ENCODE measurements at regions not wholly inside any gene's neighbourhood (a gene's known extent, or its start where the extent isn't known, plus 50 kb on each side); places are given as distances from the start of the nearest gene placed in this dataset.

DNA sequence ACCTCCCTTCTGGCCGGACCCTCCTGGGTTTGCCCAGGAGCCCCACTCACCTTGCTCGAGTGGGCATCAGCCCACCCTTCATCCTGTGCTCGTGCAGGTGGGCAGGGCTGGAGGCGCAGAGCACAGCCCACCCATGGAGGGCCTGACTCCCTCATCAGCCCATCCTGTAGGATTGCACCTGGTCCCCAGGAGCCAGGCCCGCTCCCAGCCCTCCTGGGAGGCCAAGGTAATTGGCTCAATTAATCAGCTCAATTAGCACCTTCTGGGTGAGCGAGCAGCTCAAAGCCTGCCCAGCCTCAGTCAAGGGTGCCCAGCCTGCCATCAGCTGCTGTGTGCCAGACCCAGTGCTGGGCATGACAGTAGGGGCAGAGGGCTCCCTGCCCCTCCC lies 58.1 kb upstream of the NECTIN1 start:
- no peaks in the 10 kb centered on the region for H3F3A ChIP-seq (replicated peaks; ENCODE audit: low read depth)
- no peak overlapping the region for H3K27ac ChIP-seq (ENCODE audit: low read depth)
- ATAC-seq (no peak), DNase-seq (ENCODE audit: low spot score) (no peak)
- Mint-ChIP-seq H3K9me3 (no peaks in the 10 kb centered on the region; the same call in 2 of the 3 replicates), H3K36me3 (ENCODE audit: low read depth) (no peaks in the 10 kb centered on the region), H3K27ac (no peak overlapping the region), H3K27me3 (ENCODE audit: insufficient read depth, low read depth, poor library complexity) (peaks cover 22% of the 10 kb centered on the region), H3K4me1 (peaks cover 38% of the 10 kb centered on the region), H3K4me3 (no peak overlapping the region)
- H3K9me2 ChIP-seq (ENCODE audit: insufficient read depth) = no peaks in the 10 kb centered on the region
- no peaks in the 10 kb centered on the region for H3K27me3 ChIP-seq (ENCODE audit: insufficient read depth)
- H3K79me2 ChIP-seq (replicated peaks; ENCODE audit: insufficient read depth) = no peaks in the 10 kb centered on the region
- H3K4me2 ChIP-seq = no peak overlapping the region
- H3K36me3 ChIP-seq (ENCODE audit: insufficient read depth) = no peaks in the 10 kb centered on the region
- H4K20me1 ChIP-seq (replicated peaks; ENCODE audit: insufficient read depth) = no peaks in the 10 kb centered on the region
- peaks cover 14% of the 10 kb centered on the region for H3K4me1 ChIP-seq (ENCODE audit: insufficient read depth)
- TF ChIP-seq POLR2AphosphoS5 (IDR thresholded peaks at IDR 0.05; ENCODE audit: low read depth) = no peak
- TF ChIP-seq, protein P1, sequence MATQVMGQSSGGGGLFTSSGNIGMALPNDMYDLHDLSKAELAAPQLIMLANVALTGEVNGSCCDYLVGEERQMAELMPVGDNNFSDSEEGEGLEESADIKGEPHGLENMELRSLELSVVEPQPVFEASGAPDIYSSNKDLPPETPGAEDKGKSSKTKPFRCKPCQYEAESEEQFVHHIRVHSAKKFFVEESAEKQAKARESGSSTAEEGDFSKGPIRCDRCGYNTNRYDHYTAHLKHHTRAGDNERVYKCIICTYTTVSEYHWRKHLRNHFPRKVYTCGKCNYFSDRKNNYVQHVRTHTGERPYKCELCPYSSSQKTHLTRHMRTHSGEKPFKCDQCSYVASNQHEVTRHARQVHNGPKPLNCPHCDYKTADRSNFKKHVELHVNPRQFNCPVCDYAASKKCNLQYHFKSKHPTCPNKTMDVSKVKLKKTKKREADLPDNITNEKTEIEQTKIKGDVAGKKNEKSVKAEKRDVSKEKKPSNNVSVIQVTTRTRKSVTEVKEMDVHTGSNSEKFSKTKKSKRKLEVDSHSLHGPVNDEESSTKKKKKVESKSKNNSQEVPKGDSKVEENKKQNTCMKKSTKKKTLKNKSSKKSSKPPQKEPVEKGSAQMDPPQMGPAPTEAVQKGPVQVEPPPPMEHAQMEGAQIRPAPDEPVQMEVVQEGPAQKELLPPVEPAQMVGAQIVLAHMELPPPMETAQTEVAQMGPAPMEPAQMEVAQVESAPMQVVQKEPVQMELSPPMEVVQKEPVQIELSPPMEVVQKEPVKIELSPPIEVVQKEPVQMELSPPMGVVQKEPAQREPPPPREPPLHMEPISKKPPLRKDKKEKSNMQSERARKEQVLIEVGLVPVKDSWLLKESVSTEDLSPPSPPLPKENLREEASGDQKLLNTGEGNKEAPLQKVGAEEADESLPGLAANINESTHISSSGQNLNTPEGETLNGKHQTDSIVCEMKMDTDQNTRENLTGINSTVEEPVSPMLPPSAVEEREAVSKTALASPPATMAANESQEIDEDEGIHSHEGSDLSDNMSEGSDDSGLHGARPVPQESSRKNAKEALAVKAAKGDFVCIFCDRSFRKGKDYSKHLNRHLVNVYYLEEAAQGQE (IDR thresholded peaks at IDR 0.05; ENCODE audit: unreplicated experiment) = no peak
- TF ChIP-seq EZH2 (IDR thresholded peaks at IDR 0.05; ENCODE audit: low read depth, unreplicated experiment) = no peak
- TF ChIP-seq ZNF331 (CRISPR knock-in tag; IDR thresholded peaks at IDR 0.05; ENCODE audit: low read depth) = no peak
- TF ChIP-seq, protein P2, sequence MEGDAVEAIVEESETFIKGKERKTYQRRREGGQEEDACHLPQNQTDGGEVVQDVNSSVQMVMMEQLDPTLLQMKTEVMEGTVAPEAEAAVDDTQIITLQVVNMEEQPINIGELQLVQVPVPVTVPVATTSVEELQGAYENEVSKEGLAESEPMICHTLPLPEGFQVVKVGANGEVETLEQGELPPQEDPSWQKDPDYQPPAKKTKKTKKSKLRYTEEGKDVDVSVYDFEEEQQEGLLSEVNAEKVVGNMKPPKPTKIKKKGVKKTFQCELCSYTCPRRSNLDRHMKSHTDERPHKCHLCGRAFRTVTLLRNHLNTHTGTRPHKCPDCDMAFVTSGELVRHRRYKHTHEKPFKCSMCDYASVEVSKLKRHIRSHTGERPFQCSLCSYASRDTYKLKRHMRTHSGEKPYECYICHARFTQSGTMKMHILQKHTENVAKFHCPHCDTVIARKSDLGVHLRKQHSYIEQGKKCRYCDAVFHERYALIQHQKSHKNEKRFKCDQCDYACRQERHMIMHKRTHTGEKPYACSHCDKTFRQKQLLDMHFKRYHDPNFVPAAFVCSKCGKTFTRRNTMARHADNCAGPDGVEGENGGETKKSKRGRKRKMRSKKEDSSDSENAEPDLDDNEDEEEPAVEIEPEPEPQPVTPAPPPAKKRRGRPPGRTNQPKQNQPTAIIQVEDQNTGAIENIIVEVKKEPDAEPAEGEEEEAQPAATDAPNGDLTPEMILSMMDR (conservative IDR thresholded peaks at IDR 0.05; ENCODE audit: low read depth in 2 of 2) = no peak
- TF ChIP-seq, protein P3, sequence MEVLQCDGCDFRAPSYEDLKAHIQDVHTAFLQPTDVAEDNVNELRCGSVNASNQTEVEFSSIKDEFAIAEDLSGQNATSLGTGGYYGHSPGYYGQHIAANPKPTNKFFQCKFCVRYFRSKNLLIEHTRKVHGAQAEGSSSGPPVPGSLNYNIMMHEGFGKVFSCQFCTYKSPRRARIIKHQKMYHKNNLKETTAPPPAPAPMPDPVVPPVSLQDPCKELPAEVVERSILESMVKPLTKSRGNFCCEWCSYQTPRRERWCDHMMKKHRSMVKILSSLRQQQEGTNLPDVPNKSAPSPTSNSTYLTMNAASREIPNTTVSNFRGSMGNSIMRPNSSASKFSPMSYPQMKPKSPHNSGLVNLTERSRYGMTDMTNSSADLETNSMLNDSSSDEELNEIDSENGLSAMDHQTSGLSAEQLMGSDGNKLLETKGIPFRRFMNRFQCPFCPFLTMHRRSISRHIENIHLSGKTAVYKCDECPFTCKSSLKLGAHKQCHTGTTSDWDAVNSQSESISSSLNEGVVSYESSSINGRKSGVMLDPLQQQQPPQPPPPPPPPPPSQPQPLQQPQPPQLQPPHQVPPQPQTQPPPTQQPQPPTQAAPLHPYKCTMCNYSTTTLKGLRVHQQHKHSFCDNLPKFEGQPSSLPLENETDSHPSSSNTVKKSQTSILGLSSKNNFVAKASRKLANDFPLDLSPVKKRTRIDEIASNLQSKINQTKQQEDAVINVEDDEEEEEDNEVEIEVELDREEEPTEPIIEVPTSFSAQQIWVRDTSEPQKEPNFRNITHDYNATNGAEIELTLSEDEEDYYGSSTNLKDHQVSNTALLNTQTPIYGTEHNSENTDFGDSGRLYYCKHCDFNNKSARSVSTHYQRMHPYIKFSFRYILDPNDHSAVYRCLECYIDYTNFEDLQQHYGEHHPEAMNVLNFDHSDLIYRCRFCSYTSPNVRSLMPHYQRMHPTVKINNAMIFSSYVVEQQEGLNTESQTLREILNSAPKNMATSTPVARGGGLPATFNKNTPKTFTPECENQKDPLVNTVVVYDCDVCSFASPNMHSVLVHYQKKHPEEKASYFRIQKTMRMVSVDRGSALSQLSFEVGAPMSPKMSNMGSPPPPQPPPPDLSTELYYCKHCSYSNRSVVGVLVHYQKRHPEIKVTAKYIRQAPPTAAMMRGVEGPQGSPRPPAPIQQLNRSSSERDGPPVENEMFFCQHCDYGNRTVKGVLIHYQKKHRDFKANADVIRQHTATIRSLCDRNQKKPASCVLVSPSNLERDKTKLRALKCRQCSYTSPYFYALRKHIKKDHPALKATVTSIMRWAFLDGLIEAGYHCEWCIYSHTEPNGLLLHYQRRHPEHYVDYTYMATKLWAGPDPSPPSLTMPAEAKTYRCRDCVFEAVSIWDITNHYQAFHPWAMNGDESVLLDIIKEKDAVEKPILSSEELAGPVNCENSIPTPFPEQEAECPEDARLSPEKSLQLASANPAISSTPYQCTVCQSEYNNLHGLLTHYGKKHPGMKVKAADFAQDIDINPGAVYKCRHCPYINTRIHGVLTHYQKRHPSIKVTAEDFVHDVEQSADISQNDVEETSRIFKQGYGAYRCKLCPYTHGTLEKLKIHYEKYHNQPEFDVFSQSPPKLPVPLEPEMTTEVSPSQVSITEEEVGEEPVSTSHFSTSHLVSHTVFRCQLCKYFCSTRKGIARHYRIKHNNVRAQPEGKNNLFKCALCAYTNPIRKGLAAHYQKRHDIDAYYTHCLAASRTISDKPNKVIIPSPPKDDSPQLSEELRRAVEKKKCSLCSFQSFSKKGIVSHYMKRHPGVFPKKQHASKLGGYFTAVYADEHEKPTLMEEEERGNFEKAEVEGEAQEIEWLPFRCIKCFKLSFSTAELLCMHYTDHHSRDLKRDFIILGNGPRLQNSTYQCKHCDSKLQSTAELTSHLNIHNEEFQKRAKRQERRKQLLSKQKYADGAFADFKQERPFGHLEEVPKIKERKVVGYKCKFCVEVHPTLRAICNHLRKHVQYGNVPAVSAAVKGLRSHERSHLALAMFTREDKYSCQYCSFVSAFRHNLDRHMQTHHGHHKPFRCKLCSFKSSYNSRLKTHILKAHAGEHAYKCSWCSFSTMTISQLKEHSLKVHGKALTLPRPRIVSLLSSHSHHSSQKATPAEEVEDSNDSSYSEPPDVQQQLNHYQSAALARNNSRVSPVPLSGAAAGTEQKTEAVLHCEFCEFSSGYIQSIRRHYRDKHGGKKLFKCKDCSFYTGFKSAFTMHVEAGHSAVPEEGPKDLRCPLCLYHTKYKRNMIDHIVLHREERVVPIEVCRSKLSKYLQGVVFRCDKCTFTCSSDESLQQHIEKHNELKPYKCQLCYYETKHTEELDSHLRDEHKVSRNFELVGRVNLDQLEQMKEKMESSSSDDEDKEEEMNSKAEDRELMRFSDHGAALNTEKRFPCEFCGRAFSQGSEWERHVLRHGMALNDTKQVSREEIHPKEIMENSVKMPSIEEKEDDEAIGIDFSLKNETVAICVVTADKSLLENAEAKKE (CRISPR knock-in tag; IDR thresholded peaks at IDR 0.05) = no peak
- TF ChIP-seq STAT1 (IDR thresholded peaks at IDR 0.05; ENCODE audit: unreplicated experiment) = no peak
- no peak for TF ChIP-seq NANOG (IDR thresholded peaks at IDR 0.05; ENCODE audit: borderline replicate concordance)
- TF ChIP-seq ZNF114 (CRISPR knock-in tag; IDR thresholded peaks at IDR 0.05) = no peak
- TF ChIP-seq EZH2phosphoT487 (IDR thresholded peaks at IDR 0.05; ENCODE audit: unreplicated experiment) = no peak
- no peak for TF ChIP-seq JUNB (IDR thresholded peaks at IDR 0.05; ENCODE audit: unreplicated experiment)
- no peak for TF ChIP-seq CREB1 (CRISPR knock-in tag; IDR thresholded peaks at IDR 0.05; ENCODE audit: low read depth)
- TF ChIP-seq, protein P4, sequence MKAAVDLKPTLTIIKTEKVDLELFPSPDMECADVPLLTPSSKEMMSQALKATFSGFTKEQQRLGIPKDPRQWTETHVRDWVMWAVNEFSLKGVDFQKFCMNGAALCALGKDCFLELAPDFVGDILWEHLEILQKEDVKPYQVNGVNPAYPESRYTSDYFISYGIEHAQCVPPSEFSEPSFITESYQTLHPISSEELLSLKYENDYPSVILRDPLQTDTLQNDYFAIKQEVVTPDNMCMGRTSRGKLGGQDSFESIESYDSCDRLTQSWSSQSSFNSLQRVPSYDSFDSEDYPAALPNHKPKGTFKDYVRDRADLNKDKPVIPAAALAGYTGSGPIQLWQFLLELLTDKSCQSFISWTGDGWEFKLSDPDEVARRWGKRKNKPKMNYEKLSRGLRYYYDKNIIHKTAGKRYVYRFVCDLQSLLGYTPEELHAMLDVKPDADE (IDR thresholded peaks at IDR 0.05) = no peak
- H2AFZ ChIP-seq = no peak overlapping the region
- H3K4me3 ChIP-seq = no peak overlapping the region
